Left cardiac atrium (tissue), 4 donors: ENCODE measurements at regions not wholly inside any gene's neighbourhood (a gene's known extent, or its start where the extent isn't known, plus 50 kb on each side); places are given as distances from the start of the nearest gene placed in this dataset.

Experiments used
- ATAC-seq, 2 donors: fragments of 200-7000 bp; cut with Tn5 transposase; one replicate each; pipeline ENCODE4 v1.9.1; 2020; ENCODE audit warnings: mild to moderate bottlenecking in 2 of 2, moderate library complexity in 2 of 2
- DNase-seq: peaks from one replicate; pipeline ENCODE4 v3.0.0-alpha.2; 2020
- intact Hi-C, 2 donors: fragments of 100-400 bp; cut with DNase I; formaldehyde crosslinking; loops; one replicate each; pipeline versions ENCODE4 v1.14.1 to v1.15.1; 2022 to 2023
- donor health status: DM: no; HTN: yes; CAD: no.
- donor health status: DM: no; HTN: yes; CAD: no; lungs with severe emphysema.
- donor health status: DM: yes; HTN: yes; CAD: no.
- donor health status: Dilated cardiomyopathy.

DNA sequence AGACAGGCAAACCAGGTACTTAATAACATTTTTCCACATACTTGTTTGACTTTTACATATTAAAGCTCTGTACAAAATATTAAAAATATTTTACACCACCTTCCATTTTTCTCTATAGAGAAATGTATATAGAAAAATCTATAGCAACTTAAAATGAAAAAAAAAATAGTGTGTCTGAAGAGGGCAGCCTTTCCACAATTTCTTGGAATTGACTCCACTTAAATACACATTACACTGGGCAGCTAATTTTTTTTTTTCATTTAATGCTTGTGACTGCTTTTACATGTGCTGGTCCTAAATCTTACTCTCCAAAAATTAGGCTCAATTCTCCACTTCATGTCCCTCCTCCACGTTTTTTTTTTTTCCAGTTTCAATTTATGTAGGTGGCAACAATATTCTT, 427.0 kb upstream of the RBMS3 start:
- intact Hi-C loops: no loop called here
- ATAC-seq: no peak
- DNase-seq: no peak

DNA sequence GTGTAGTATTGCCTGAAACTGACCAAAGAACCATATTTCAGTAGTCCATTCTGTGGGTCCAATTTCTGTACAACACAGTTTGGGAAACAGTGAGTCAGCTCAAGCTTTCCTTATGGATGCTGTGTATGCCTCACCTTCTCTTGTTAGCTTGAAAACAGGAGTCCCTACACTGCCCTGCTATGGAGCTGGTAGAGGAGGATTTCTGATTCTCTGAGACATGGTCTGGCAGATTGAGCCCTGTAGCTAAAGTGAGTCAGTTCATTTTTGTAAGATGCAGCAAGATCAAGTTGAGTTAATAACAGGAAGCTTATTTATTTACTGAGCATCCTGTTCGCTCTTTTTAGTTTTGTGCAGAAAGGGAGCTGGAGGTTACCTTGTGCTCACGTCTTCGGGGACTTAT, 424.1 kb upstream of the RBMS3 start:
- intact Hi-C loops: no loop called here
- DNase-seq: no peak
- no peak for ATAC-seq

GRCh38 chr3:28859897-28860296, 421.0 kb upstream of the RBMS3 start:
- no peak for DNase-seq
- ATAC-seq: peak; percentile 5 to 16
- intact Hi-C loops: no loop called here

DNA sequence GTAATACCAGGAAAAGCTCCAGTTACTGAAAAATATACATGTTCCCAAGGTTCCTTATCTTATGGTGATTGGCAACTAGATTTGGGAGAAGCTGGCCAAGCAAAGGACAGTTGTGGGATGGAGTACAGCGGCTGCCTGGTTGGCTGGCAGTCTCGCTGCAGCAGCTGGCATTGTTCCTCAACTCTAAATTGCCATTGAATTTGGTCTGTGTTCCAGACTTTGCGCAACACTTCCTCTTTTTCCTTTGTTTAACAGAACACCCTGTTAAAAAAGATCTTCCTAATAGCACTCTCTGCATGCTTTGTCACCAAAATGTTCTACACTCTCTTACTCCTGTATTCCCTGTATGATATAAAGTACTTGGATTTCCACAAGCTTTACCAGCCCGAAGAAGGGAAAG, 420.6 kb upstream of the RBMS3 start:
- ATAC-seq: peak; percentile 64 to 84
- DNase-seq: peak; percentile 53
- intact Hi-C loops: no loop called here

GRCh38 chr3:28863186-28863585, 417.7 kb upstream of the RBMS3 start:
- DNase-seq: no peak
- no peak for ATAC-seq
- intact Hi-C loops: no loop called here

- DNase-seq: no peak
- intact Hi-C loops: no loop called here
- ATAC-seq: no peak
These were observed 413.0 kb upstream of the RBMS3 start for GRCh38 chr3:28867836-28868235.

- intact Hi-C loops: no loop called here
- ATAC-seq: no peak
These were observed 412.0 kb upstream of the RBMS3 start for GRCh38 chr3:28868897-28869296.

GRCh38 chr3:28877912-28878311, 403.0 kb upstream of the RBMS3 start:
- ATAC-seq: no peak
- intact Hi-C loops: no loop called here

More at GRCh38 chr3:28868897-28869296, 412.0 kb upstream of the RBMS3 start:
- DNase-seq: no peak

GRCh38 chr3:28890373-28890772, 390.5 kb upstream of the RBMS3 start:
- DNase-seq: no peak
- intact Hi-C loops: no loop called here
- ATAC-seq: no peak

More at GRCh38 chr3:28877912-28878311, 403.0 kb upstream of the RBMS3 start:
- DNase-seq: no peak

DNA sequence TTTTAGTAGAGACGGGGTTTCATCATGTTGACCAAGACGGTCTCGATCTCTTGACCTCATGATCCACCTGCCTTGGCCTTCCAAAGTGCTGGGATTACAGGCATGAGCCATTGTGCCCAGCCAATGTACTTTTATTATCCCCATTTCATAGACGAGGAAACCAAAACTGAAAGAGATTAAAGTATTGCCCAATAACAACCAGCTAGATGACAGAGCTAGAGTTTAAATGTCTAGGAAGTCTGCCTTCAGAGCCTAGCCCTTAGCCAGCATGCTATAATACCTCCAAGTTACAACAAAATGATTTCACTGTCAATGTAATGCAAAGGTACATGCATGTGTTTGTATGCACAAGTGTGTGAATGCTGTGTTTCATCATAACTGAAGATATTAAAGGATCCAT, 389.4 kb upstream of the RBMS3 start:
- ATAC-seq (no peak), DNase-seq (no peak)
- intact Hi-C loops: no loop called here

GRCh38 chr3:28900301-28900700, 380.6 kb upstream of the RBMS3 start:
- ATAC-seq: no peak
- DNase-seq: no peak
- intact Hi-C loops: no loop called here

DNA sequence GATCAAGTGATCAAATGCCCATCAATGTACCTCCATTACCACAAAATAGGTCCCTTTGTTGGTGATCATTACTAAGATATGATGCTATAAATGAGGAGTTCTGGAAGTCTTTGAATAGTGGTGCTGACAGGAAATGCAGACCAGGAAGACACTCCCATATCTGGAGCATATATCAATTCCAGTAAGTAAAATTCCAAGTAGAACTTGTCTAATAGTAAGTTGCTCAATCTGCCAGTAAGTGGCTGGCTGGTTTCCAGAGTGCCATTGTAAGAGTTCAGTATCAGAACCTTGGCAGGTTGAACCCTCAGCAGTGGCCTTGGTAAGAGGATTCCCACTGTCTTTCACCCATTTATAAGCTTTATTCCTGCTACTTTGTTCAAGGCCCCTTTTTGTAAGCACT, 379.9 kb upstream of the RBMS3 start:
- intact Hi-C loops: no loop called here
- no peak for ATAC-seq
- DNase-seq: peak; percentile 51

GRCh38 chr3:28903171-28903601, 377.7 kb upstream of the RBMS3 start:
- no peak for ATAC-seq
- DNase-seq: no peak
- intact Hi-C loops: no loop called here

- intact Hi-C loops: no loop called here
- ATAC-seq (no peak), DNase-seq (no peak)
These were observed 375.1 kb upstream of the RBMS3 start for GRCh38 chr3:28905798-28906197.

GRCh38 chr3:28906561-28907310, 374.1 kb upstream of the RBMS3 start:
- no peak for ATAC-seq

GRCh38 chr3:28907616-28908015, 373.3 kb upstream of the RBMS3 start:
- intact Hi-C loops: no loop called here
- DNase-seq (no peak), ATAC-seq (no peak)

More at GRCh38 chr3:28906561-28907310, 374.1 kb upstream of the RBMS3 start:
- DNase-seq: no peak
- intact Hi-C loops: no loop called here

GRCh38 chr3:28912120-28912885, 368.6 kb upstream of the RBMS3 start:
- intact Hi-C loops: loop anchor here in 1 of 2 donors (10.0 kb wide), 1 partner anchor 362 kb away; no protein-coding TSS in a partner anchor
- DNase-seq: no peak
- ATAC-seq: no peak

- DNase-seq (no peak), ATAC-seq (peak; percentile 67)
- intact Hi-C loops: loop anchor here in 1 of 2 donors (5.0 to 10.0 kb wide), 2 partner anchors 359 to 851 kb away; no protein-coding TSS in a partner anchor
These were observed 364.9 kb upstream of the RBMS3 start for GRCh38 chr3:28915741-28916500.

GRCh38 chr3:28916713-28917499, 364.0 kb upstream of the RBMS3 start:
- DNase-seq (peak; percentile 79), ATAC-seq (peak; percentile 94 to 96)
- intact Hi-C loops: loop anchor here in 1 of 2 donors (5.0 to 10.0 kb wide), 2 partner anchors 358 to 850 kb away; no protein-coding TSS in a partner anchor
